ENCODE measurements at regions not wholly inside any gene's neighbourhood (a gene's known extent, or its start where the extent isn't known, plus 50 kb on each side); places are given as distances from the start of the nearest gene placed in this dataset.

DNA sequence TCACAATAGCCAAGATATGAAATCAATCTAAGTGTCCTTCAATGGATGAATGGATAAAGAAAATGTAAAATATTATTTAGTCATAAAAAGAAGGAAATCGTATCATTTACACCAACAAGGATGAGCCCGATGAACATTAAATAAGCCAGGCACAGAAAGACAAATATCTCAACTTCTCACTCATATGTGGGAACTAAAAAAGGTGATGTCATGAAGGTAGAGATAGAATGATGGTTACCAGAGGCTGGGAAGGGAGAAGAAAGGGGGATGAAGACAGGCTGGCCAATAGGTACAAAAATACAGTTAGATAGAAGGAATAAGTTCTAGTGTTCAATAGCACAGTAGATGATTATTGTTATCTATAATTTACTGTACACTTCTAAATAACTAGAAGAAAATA lies 94.9 kb upstream of the RAP1B start:
- Histone ChIP-seq H3K9me3 (ENCODE audit: control insufficient read depth in 1 of 2, insufficient read depth in 1 of 2, low read depth in 1 of 2, low read length in 2 of 2) (no peaks in the 10 kb centered on the region), H4K20me1 (ENCODE audit: insufficient read depth) (no peaks in the 10 kb centered on the region), H3K9ac (ENCODE audit: low read length) (no peak overlapping the region), H3K36me3 (ENCODE audit: control insufficient read depth in 1 of 2, insufficient read depth in 2 of 2, low read length in 2 of 2) (no peaks in the 10 kb centered on the region), H3K27ac (ENCODE audit: low read depth, low read length) (no peak overlapping the region), H3K4me2 (ENCODE audit: low read length) (no peak overlapping the region), H3K4me3 (replicated peaks in 1 of 2; ENCODE audit: low read depth in 1 of 2, low read length in 2 of 2) (no peak overlapping the region), H3K4me1 (ENCODE audit: control insufficient read depth in 1 of 2, insufficient read depth in 2 of 2, low read length in 2 of 2) (no peaks in the 10 kb centered on the region; a peak in 1 of 4 replicates), H2AFZ (ENCODE audit: low read depth, low read length, poor library complexity, severe bottlenecking) (no peak overlapping the region), H3K27me3 (ENCODE audit: insufficient read depth, low read length) (no peaks in the 10 kb centered on the region), H3K9me2 (ENCODE audit: insufficient read depth) (no peaks in the 10 kb centered on the region), H3K79me2 (ENCODE audit: insufficient read depth, low read length) (no peaks in the 10 kb centered on the region)
- CTCF ChIA-PET: no interaction called here
- BruUV-seq (replicated peaks): no TSS peak
- POLR2A ChIA-PET: no interaction called here
- ATAC-seq: no peak
- intact Hi-C loops (cut with micrococcal nuclease): no loop called here
- DNase-seq (ENCODE audit: low read depth, low spot score): no peak
- no peak for TF ChIP-seq POLR2A (IDR thresholded peaks at IDR 0.05; ENCODE audit: borderline replicate concordance, extremely low read depth, insufficient read depth, insufficient read length)
- TF ChIP-seq RAD21 (IDR thresholded peaks at IDR 0.05; ENCODE audit: low read depth): no peak
- no peak for TF ChIP-seq EZH2 (IDR thresholded peaks at IDR 0.05)
- no peak for TF ChIP-seq ZFX (IDR thresholded peaks at IDR 0.05)
- TF ChIP-seq ZNF274 (IDR thresholded peaks at IDR 0.05; ENCODE audit: low read depth, low read length): no peak
- TF ChIP-seq SIN3A (IDR thresholded peaks at IDR 0.05; ENCODE audit: low read depth): no peak
- no peak for TF ChIP-seq SP1 (IDR thresholded peaks at IDR 0.05; ENCODE audit: low read depth)
- no peak for TF ChIP-seq JUND (IDR thresholded peaks at IDR 0.05)
- TF ChIP-seq, protein P1, sequence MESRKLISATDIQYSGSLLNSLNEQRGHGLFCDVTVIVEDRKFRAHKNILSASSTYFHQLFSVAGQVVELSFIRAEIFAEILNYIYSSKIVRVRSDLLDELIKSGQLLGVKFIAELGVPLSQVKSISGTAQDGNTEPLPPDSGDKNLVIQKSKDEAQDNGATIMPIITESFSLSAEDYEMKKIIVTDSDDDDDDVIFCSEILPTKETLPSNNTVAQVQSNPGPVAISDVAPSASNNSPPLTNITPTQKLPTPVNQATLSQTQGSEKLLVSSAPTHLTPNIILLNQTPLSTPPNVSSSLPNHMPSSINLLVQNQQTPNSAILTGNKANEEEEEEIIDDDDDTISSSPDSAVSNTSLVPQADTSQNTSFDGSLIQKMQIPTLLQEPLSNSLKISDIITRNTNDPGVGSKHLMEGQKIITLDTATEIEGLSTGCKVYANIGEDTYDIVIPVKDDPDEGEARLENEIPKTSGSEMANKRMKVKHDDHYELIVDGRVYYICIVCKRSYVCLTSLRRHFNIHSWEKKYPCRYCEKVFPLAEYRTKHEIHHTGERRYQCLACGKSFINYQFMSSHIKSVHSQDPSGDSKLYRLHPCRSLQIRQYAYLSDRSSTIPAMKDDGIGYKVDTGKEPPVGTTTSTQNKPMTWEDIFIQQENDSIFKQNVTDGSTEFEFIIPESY (IDR thresholded peaks at IDR 0.05; ENCODE audit: extremely low read depth, insufficient replicate concordance, low read length): no peak
- no peak for TF ChIP-seq ELF1 (IDR thresholded peaks at IDR 0.05; ENCODE audit: borderline replicate concordance, low read depth)
- no peak for TF ChIP-seq TCF7L2 (IDR thresholded peaks at IDR 0.05; ENCODE audit: borderline replicate concordance, extremely low read depth, insufficient read depth, insufficient read length)
- no peak for TF ChIP-seq SRF (IDR thresholded peaks at IDR 0.05; ENCODE audit: low read depth)
- no peak for TF ChIP-seq POLR2AphosphoS5 (IDR thresholded peaks at IDR 0.05; ENCODE audit: low read depth, low read length)
- TF ChIP-seq, protein P2, sequence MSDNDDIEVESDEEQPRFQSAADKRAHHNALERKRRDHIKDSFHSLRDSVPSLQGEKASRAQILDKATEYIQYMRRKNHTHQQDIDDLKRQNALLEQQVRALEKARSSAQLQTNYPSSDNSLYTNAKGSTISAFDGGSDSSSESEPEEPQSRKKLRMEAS (IDR thresholded peaks at IDR 0.05): no peak
- TF ChIP-seq, protein P3, sequence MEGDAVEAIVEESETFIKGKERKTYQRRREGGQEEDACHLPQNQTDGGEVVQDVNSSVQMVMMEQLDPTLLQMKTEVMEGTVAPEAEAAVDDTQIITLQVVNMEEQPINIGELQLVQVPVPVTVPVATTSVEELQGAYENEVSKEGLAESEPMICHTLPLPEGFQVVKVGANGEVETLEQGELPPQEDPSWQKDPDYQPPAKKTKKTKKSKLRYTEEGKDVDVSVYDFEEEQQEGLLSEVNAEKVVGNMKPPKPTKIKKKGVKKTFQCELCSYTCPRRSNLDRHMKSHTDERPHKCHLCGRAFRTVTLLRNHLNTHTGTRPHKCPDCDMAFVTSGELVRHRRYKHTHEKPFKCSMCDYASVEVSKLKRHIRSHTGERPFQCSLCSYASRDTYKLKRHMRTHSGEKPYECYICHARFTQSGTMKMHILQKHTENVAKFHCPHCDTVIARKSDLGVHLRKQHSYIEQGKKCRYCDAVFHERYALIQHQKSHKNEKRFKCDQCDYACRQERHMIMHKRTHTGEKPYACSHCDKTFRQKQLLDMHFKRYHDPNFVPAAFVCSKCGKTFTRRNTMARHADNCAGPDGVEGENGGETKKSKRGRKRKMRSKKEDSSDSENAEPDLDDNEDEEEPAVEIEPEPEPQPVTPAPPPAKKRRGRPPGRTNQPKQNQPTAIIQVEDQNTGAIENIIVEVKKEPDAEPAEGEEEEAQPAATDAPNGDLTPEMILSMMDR (IDR thresholded peaks at IDR 0.05 in 2 of 3, conservative IDR thresholded peaks at IDR 0.05 in 1 of 3; ENCODE audit: borderline replicate concordance in 1 of 3, insufficient read depth in 1 of 3, low read depth in 2 of 3, low read length in 2 of 3): no peak
- TF ChIP-seq YY1 (IDR thresholded peaks at IDR 0.05; ENCODE audit: extremely low read depth, insufficient replicate concordance, low read depth, low read length): no peak
- TF ChIP-seq, protein P4, sequence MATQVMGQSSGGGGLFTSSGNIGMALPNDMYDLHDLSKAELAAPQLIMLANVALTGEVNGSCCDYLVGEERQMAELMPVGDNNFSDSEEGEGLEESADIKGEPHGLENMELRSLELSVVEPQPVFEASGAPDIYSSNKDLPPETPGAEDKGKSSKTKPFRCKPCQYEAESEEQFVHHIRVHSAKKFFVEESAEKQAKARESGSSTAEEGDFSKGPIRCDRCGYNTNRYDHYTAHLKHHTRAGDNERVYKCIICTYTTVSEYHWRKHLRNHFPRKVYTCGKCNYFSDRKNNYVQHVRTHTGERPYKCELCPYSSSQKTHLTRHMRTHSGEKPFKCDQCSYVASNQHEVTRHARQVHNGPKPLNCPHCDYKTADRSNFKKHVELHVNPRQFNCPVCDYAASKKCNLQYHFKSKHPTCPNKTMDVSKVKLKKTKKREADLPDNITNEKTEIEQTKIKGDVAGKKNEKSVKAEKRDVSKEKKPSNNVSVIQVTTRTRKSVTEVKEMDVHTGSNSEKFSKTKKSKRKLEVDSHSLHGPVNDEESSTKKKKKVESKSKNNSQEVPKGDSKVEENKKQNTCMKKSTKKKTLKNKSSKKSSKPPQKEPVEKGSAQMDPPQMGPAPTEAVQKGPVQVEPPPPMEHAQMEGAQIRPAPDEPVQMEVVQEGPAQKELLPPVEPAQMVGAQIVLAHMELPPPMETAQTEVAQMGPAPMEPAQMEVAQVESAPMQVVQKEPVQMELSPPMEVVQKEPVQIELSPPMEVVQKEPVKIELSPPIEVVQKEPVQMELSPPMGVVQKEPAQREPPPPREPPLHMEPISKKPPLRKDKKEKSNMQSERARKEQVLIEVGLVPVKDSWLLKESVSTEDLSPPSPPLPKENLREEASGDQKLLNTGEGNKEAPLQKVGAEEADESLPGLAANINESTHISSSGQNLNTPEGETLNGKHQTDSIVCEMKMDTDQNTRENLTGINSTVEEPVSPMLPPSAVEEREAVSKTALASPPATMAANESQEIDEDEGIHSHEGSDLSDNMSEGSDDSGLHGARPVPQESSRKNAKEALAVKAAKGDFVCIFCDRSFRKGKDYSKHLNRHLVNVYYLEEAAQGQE (IDR thresholded peaks at IDR 0.05; ENCODE audit: low read depth): no peak
- TF ChIP-seq, protein P5, sequence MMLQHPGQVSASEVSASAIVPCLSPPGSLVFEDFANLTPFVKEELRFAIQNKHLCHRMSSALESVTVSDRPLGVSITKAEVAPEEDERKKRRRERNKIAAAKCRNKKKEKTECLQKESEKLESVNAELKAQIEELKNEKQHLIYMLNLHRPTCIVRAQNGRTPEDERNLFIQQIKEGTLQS (IDR thresholded peaks at IDR 0.05): no peak
- TF ChIP-seq EZH2phosphoT487 (IDR thresholded peaks at IDR 0.05; ENCODE audit: borderline replicate concordance): no peak
- no peak for TF ChIP-seq EGR1 (IDR thresholded peaks at IDR 0.05; ENCODE audit: low read depth)
- RAD21 ChIA-PET (ENCODE audit: low non-redundant PET in 1 of 2, low total read pairs in 2 of 2, uncharacterized antibody in 2 of 2, unreplicated experiment in 2 of 2): no interaction called here
